NCI-H2107 (cell line): ENCODE measurements at regions not wholly inside any gene's neighbourhood (a gene's known extent, or its start where the extent isn't known, plus 50 kb on each side); places are given as distances from the start of the nearest gene placed in this dataset.
"Not testable (repeated sequence)": the region's sequence is repeated elsewhere in the genome, so short reads cannot be mapped to it uniquely, and the experiment has no call there.

Source experiments
- DNase-seq: peaks from one replicate; lab custom pipeline; 2025; lab: John Stamatoyannopoulos, UW

- no peak for DNase-seq
Measured at GRCh38 chr5:164119806-164120447, 614.5 kb downstream of the MAT2B start.

GRCh38 chr5:164127527-164127926 is 622.1 kb downstream of the MAT2B start:
- DNase-seq, result no peak

GRCh38 chr5:164132358-164132757 is 626.9 kb downstream of the MAT2B start:
- DNase-seq, result no peak

GRCh38 chr5:164137095-164137494 is 631.7 kb downstream of the MAT2B start:
- DNase-seq, result no peak

- no peak for DNase-seq
Measured at GRCh38 chr5:164139423-164139822, 634.0 kb downstream of the MAT2B start.

- no peak for DNase-seq
Measured at GRCh38 chr5:164145458-164145857, 640.0 kb downstream of the MAT2B start.

GRCh38 chr5:164146223-164146622 is 640.8 kb downstream of the MAT2B start:
- no peak for DNase-seq

- DNase-seq, result no peak
Measured at GRCh38 chr5:164148292-164148691, 642.9 kb downstream of the MAT2B start.

GRCh38 chr5:164152539-164152938 is 647.1 kb downstream of the MAT2B start:
- not testable (repeated sequence) for DNase-seq

- no peak for DNase-seq
Measured at GRCh38 chr5:164153469-164154172, 648.2 kb downstream of the MAT2B start.

GRCh38 chr5:164170814-164171213 is 665.4 kb downstream of the MAT2B start:
- no peak for DNase-seq

- no peak for DNase-seq
Measured at GRCh38 chr5:164175083-164175482, 669.7 kb downstream of the MAT2B start.

GRCh38 chr5:164179406-164179805 is 674.0 kb downstream of the MAT2B start:
- DNase-seq, result no peak

GRCh38 chr5:164181604-164182003 is 676.2 kb downstream of the MAT2B start:
- DNase-seq, result no peak

- DNase-seq, result no peak
Measured at GRCh38 chr5:164184158-164184557, 678.7 kb downstream of the MAT2B start.

- DNase-seq, result no peak
Measured at GRCh38 chr5:164185000-164185399, 679.6 kb downstream of the MAT2B start.

- no peak for DNase-seq
Measured at GRCh38 chr5:164186550-164186949, 681.1 kb downstream of the MAT2B start.

GRCh38 chr5:164187785-164188184 is 682.4 kb downstream of the MAT2B start:
- no peak for DNase-seq

- no peak for DNase-seq
Measured at GRCh38 chr5:164188733-164189148, 683.3 kb downstream of the MAT2B start.

GRCh38 chr5:164191240-164191639 is 685.8 kb downstream of the MAT2B start:
- no peak for DNase-seq

- no peak for DNase-seq
Measured at GRCh38 chr5:164202338-164202737, 696.9 kb downstream of the MAT2B start.

GRCh38 chr5:164203581-164204225 is 698.3 kb downstream of the MAT2B start:
- no peak for DNase-seq

GRCh38 chr5:164204338-164204946 is 699.0 kb downstream of the MAT2B start:
- no peak for DNase-seq
